NCI-H187 (cell line): ENCODE measurements at regions not wholly inside any gene's neighbourhood (a gene's known extent, or its start where the extent isn't known, plus 50 kb on each side); places are given as distances from the start of the nearest gene placed in this dataset.

ENCODE experiments used
- DNase-seq, 2 experiments: peaks; one replicate each; lab custom pipeline; 2025; lab: John Stamatoyannopoulos, UW

GRCh38 chr22:25350551-25350971 lies 131.1 kb downstream of the CRYBB2 start:
- no peak for DNase-seq

GRCh38 chr22:25351631-25352293 lies 132.3 kb downstream of the CRYBB2 start:
- no peak for DNase-seq

GRCh38 chr22:25352294-25352680 lies 132.8 kb downstream of the CRYBB2 start:
- DNase-seq: no peak

- no peak for DNase-seq
These were observed 134.3 kb downstream of the CRYBB2 start for GRCh38 chr22:25353516-25354445.

- no peak for DNase-seq
These were observed 135.0 kb downstream of the CRYBB2 start for GRCh38 chr22:25354456-25354855.

GRCh38 chr22:25357132-25357455 lies 137.7 kb downstream of the CRYBB2 start:
- DNase-seq: no peak

- no peak for DNase-seq
These were observed 138.4 kb downstream of the CRYBB2 start for GRCh38 chr22:25357606-25358420.

GRCh38 chr22:25358421-25359170 lies 139.2 kb downstream of the CRYBB2 start:
- DNase-seq: no peak

- no peak for DNase-seq
These were observed 140.3 kb downstream of the CRYBB2 start for GRCh38 chr22:25359601-25360261.

GRCh38 chr22:25360411-25360810 lies 141.0 kb downstream of the CRYBB2 start:
- no peak for DNase-seq

GRCh38 chr22:25360891-25361645 lies 141.6 kb downstream of the CRYBB2 start:
- no peak for DNase-seq

- DNase-seq: no peak
These were observed 142.4 kb downstream of the CRYBB2 start for GRCh38 chr22:25361899-25362214.

- peak; percentile 2 to 5 for DNase-seq
These were observed 142.9 kb downstream of the CRYBB2 start for GRCh38 chr22:25362215-25362882.

- no peak for DNase-seq
These were observed 143.4 kb downstream of the CRYBB2 start for GRCh38 chr22:25362883-25363240.

- no peak for DNase-seq
These were observed 144.0 kb downstream of the CRYBB2 start for GRCh38 chr22:25363474-25363873.

GRCh38 chr22:25364281-25364680 lies 144.8 kb downstream of the CRYBB2 start:
- DNase-seq: no peak

GRCh38 chr22:25364736-25365241 lies 145.3 kb downstream of the CRYBB2 start:
- no peak for DNase-seq

- no peak for DNase-seq
These were observed 146.2 kb downstream of the CRYBB2 start for GRCh38 chr22:25365491-25366261.

GRCh38 chr22:25366408-25366807 lies 147.0 kb downstream of the CRYBB2 start:
- no peak for DNase-seq
